Uterus (tissue), 3 donors: ENCODE measurements at regions not wholly inside any gene's neighbourhood (a gene's known extent, or its start where the extent isn't known, plus 50 kb on each side); places are given as distances from the start of the nearest gene placed in this dataset.

Source experiments
- DNase-seq, 2 donors: peaks; one replicate each; pipeline ENCODE4 v3.0.0-alpha.2; 2019 to 2020
- H3K27ac ChIP-seq, 2 donors: fragments of 200-600 bp; sonication (generic); 1 replicate in 1 of 2; 2 replicates in 1 of 2; pipeline ENCODE4 v1.5.1; 2016 to 2018
- H3K27me3 ChIP-seq, 2 donors: fragments of 200-600 bp; sonication (generic); one replicate each; pipeline ENCODE4 v1.5.1; 2018 to 2019; ENCODE audit warnings: control low read depth in 1 of 2
- H3K36me3 ChIP-seq, 2 donors: fragments of 200-600 bp; sonication (generic); one replicate each; pipeline ENCODE4 v1.5.1; 2019; ENCODE audit warnings: control low read depth in 1 of 2
- H3K4me1 ChIP-seq, 2 donors: fragments of 200-600 bp; sonication (generic); one replicate each; pipeline ENCODE4 v1.5.1; 2018 to 2019; ENCODE audit warnings: control low read depth in 1 of 2
- H3K4me3 ChIP-seq, 2 donors: fragments of 200-600 bp; sonication (generic); 1 replicate in 1 of 2; 2 replicates in 1 of 2; pipeline ENCODE4 v1.5.1; 2018 to 2019; ENCODE audit warnings: mild to moderate bottlenecking in 1 of 2
- H3K9me3 ChIP-seq, 2 donors: fragments of 200-600 bp; sonication (generic); one replicate each; pipeline ENCODE4 v1.5.1; 2019; ENCODE audit warnings: control low read depth in 1 of 2
- CTCF ChIP-seq, 4 experiments: fragments of 200-600 bp in 2 of 4; fragments of 450-650 bp in 2 of 4; sonication (generic) in 2 of 4; IDR thresholded peaks; one replicate each; pipeline ENCODE4 v1.5.1; 2016 to 2019; ENCODE audit warnings: antibody characterized with exemption in 4 of 4, mild to moderate bottlenecking in 2 of 4, moderate library complexity in 1 of 4
- POLR2A ChIP-seq, 2 donors: fragments of 450-650 bp; IDR thresholded peaks; one replicate each; pipeline ENCODE4 v1.6.1; 2016; ENCODE audit warnings: antibody characterized with exemption in 2 of 2, mild to moderate bottlenecking in 1 of 2, moderate library complexity in 1 of 2
- intact Hi-C: fragments of 100-400 bp; cut with DNase I; formaldehyde crosslinking; loops from one replicate; pipeline ENCODE4 v1.15.1; 2023; ENCODE audit warnings: low total_unique reads
- donor health status: DM: yes; HTN: yes; CAD: no.

GRCh38 chr6:133051240-133051639, 189.9 kb upstream of the EYA4 start:
- no peak overlapping the region for H3K27ac ChIP-seq

GRCh38 chr6:133052465-133052864, 188.7 kb upstream of the EYA4 start:
- no peak overlapping the region for H3K27ac ChIP-seq
- TF ChIP-seq POLR2A (IDR thresholded peaks at IDR 0.05), result no peak
- H3K9me3 ChIP-seq, result no peaks in the 10 kb centered on the region
- H3K27me3 ChIP-seq, result no peaks in the 10 kb centered on the region
- DNase-seq, result no peak
- H3K36me3 ChIP-seq, result no peaks in the 10 kb centered on the region
- intact Hi-C loops, result no loop called here
- H3K4me1 ChIP-seq, result no peaks in the 10 kb centered on the region
- no peak overlapping the region for H3K4me3 ChIP-seq

More at GRCh38 chr6:133051240-133051639, 189.9 kb upstream of the EYA4 start:
- intact Hi-C loops, result no loop called here
- no peaks in the 10 kb centered on the region for H3K27me3 ChIP-seq
- H3K9me3 ChIP-seq, result no peaks in the 10 kb centered on the region
- no peak for TF ChIP-seq CTCF (IDR thresholded peaks at IDR 0.05)
- no peak for TF ChIP-seq POLR2A (IDR thresholded peaks at IDR 0.05)
- H3K36me3 ChIP-seq, result no peaks in the 10 kb centered on the region
- no peak overlapping the region for H3K4me3 ChIP-seq
- H3K4me1 ChIP-seq, result no peaks in the 10 kb centered on the region
- no peak for DNase-seq

- H3K9me3 ChIP-seq, result no peaks in the 10 kb centered on the region
- H3K27ac ChIP-seq, result no peak overlapping the region
- H3K36me3 ChIP-seq, result no peaks in the 10 kb centered on the region
- no peaks in the 10 kb centered on the region for H3K27me3 ChIP-seq
- H3K4me1 ChIP-seq, result no peaks in the 10 kb centered on the region
- TF ChIP-seq CTCF (IDR thresholded peaks at IDR 0.05) (no peak), POLR2A (IDR thresholded peaks at IDR 0.05) (no peak)
- DNase-seq, result no peak
- no peak overlapping the region for H3K4me3 ChIP-seq
- intact Hi-C loops, result no loop called here
These were observed 185.7 kb upstream of the EYA4 start for GRCh38 chr6:133055441-133055966.

GRCh38 chr6:133057352-133057751, 183.8 kb upstream of the EYA4 start:
- no peak overlapping the region for H3K4me3 ChIP-seq
- TF ChIP-seq POLR2A (IDR thresholded peaks at IDR 0.05) (no peak), CTCF (IDR thresholded peaks at IDR 0.05) (no peak)
- H3K27me3 ChIP-seq, result no peaks in the 10 kb centered on the region
- no peaks in the 10 kb centered on the region for H3K36me3 ChIP-seq
- H3K9me3 ChIP-seq, result no peaks in the 10 kb centered on the region
- no peak for DNase-seq
- H3K4me1 ChIP-seq, result no peaks in the 10 kb centered on the region
- intact Hi-C loops, result no loop called here
- H3K27ac ChIP-seq, result no peak overlapping the region

- no peak overlapping the region for H3K27ac ChIP-seq
- no peak overlapping the region for H3K4me3 ChIP-seq
- no peak for TF ChIP-seq POLR2A (IDR thresholded peaks at IDR 0.05)
- TF ChIP-seq CTCF (IDR thresholded peaks at IDR 0.05), result no peak
- no peaks in the 10 kb centered on the region for H3K27me3 ChIP-seq
- no peak for DNase-seq
- intact Hi-C loops, result no loop called here
- no peaks in the 10 kb centered on the region for H3K9me3 ChIP-seq
- no peaks in the 10 kb centered on the region for H3K36me3 ChIP-seq
- no peaks in the 10 kb centered on the region for H3K4me1 ChIP-seq
These were observed 179.1 kb upstream of the EYA4 start for GRCh38 chr6:133062077-133062476.
